ENCODE measurements at regions not wholly inside any gene's neighbourhood (a gene's known extent, or its start where the extent isn't known, plus 50 kb on each side); places are given as distances from the start of the nearest gene placed in this dataset.
"Not testable (repeated sequence)": the region's sequence is repeated elsewhere in the genome, so short reads cannot be mapped to it uniquely, and the experiment has no call there.

DNA sequence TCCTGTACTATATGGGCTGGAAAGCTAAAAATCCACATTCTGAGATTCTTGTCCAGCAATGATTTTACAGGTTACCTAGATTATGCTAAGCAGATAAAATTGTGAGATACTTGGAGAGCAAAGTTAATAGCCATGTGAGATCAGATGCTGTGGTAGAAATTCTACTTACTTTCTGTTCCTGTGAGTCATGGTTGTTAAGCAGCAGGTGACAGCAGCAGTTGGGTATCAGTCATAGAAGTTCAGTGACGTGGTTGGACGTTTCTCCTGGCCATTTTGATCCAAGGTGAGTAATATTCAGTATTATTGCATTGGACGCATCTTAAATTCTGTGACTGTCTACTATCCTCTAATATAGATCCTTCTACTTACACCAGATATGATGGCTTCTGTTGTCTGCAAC is 524.5 kb downstream of the TMEM38B start:
- H3K4me3 ChIP-seq (replicated peaks; ENCODE audit: low read depth, low read length), result no peak overlapping the region
- no peak for DNase-seq (ENCODE audit: low read depth)
- no peak for TF ChIP-seq CTCF (IDR thresholded peaks at IDR 0.05; ENCODE audit: low read length, missing control alignments)

GRCh38 chr9:106220415-106220814 is 526.1 kb downstream of the TMEM38B start:
- H3K4me3 ChIP-seq (replicated peaks; ENCODE audit: low read depth, low read length), result no peak overlapping the region
- no peak for TF ChIP-seq CTCF (IDR thresholded peaks at IDR 0.05; ENCODE audit: low read length, missing control alignments)
- no peak for DNase-seq (ENCODE audit: low read depth)

DNA sequence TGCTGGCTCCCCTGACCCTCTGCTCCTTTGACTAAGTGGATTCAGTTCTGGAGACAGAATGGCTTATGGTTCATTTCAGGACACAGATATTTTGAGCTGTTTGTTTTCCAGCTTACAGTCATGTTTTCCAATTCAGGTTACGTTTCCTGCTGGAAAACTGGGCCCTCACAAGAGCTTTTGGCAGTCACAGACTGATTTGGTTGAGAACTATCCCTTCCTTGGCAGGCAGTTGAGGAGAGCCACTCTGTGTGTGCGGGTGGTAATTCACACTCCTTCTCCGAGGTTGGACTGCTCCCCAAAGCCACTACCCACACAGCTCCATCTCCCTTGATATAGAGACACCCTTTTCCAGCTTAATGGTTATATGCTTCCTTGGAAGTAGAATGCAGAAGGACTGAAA is 534.5 kb downstream of the TMEM38B start:
- H3K4me3 ChIP-seq (replicated peaks; ENCODE audit: low read depth, low read length), result no peak overlapping the region
- no peak for DNase-seq (ENCODE audit: low read depth)
- no peak for TF ChIP-seq CTCF (IDR thresholded peaks at IDR 0.05; ENCODE audit: low read length, missing control alignments)

DNA sequence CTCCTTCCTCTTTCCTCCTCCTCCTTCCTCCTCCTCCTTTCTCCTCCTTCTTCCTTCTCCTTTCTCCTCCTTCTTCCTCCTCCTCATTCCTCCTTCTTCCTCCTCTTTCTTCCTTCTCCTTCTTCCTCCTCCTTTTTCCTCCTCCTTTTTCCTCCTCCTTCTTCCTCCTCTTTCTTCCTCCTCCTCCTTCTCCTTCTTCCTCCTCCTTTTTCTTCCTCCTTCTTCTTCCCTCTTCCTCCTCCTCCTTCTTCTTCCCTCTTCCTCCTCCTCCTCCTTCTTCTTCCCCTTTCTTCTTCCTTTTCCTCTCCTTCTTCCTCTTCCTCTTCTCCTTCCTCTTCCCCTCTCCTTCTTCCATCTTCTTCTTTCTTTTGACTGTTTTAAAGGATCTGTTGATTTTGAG is 538.8 kb downstream of the TMEM38B start:
- no peak for TF ChIP-seq CTCF (IDR thresholded peaks at IDR 0.05; ENCODE audit: low read length, missing control alignments)
- DNase-seq (ENCODE audit: low read depth), result no peak
- no peak overlapping the region for H3K4me3 ChIP-seq (replicated peaks; ENCODE audit: low read depth, low read length)

DNA sequence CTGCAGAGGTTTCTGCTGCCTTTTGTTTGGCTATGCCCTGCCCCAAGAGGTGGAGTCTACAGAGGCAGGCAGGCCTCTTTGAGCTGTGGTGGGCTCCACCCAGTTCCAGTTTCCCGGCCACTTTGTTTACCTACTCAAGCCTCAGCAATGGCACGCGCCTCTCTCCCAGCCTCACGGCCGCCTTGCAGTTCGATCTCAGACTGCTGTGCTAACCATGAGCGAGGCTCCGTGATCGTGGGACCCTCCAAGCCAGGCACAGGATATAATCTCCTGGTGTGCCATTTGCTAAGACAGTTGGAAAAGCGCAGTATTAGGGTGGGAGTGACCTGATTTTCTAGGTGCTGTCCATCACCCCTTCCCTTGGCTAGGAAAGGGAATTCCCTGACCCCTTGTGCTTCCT is 566.6 kb downstream of the TMEM38B start:
- not testable (repeated sequence) for H3K4me3 ChIP-seq (replicated peaks; ENCODE audit: low read depth, low read length); DNase-seq (ENCODE audit: low read depth)

DNA sequence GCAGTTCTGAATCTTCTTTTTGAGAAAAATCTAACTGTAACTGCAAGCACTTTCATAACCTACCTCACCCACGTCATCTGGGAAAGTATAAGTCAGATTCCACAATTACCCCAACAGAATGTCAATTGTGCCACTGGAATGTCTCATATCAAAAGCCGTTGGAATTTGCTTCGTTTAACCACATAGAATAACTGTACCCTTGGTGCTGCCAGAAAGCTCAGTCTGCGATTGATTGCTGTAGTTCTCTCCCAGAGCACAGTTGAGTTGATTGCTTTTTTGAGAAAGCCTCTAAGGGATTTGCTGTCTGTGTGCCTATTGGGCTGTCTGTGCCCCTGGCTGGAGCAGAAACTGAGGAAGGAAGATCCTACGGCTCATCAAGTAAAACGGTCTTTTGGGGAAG is 583.6 kb downstream of the TMEM38B start:
- no peak for TF ChIP-seq CTCF (IDR thresholded peaks at IDR 0.05; ENCODE audit: low read length, missing control alignments)
- H3K4me3 ChIP-seq (replicated peaks; ENCODE audit: low read depth, low read length), result no peak overlapping the region
- peak; percentile 3 for DNase-seq (ENCODE audit: low read depth)

DNA sequence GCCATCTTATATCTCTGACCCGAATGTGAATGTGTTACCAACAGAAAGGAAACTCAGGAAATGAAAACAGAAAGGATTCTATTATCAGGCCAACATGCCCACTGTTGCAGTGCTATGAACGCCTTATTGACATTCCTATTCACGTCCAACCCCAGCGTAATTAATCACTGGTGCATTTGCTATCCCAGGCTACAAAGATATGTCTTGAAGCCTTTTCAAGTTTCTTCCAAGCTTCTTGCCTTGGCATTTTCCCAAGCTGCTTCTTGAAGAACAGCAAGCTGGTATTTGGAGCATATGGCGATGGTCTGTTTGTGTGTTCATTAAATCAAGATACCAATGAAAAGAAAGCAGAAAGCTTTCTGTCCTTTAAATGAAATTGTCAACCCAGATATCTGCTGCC is 579.2 kb upstream of the ZNF462 start:
- no peak for DNase-seq (ENCODE audit: low read depth)
- TF ChIP-seq CTCF (IDR thresholded peaks at IDR 0.05; ENCODE audit: low read length, missing control alignments), result no peak
- H3K4me3 ChIP-seq (replicated peaks; ENCODE audit: low read depth, low read length), result no peak overlapping the region

DNA sequence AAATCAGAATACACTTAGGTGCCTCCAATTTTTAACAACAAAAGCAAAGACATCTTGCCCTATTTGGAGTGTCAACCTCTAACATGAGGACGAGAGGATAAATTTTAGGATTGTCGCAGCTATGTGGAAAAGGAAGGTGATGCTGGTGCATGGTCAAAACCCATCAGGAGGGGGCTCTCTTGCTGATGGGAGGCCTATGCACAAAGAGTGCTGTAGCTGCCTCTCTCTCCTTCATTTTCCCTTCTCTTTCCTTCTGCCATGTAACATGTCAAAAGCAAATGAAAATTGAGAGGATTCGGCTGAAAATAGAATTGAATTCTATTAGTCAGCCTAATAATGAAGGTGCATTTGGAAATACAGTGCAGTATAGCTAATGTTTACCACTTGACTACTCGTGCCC is 578.7 kb upstream of the ZNF462 start:
- H3K4me3 ChIP-seq (replicated peaks; ENCODE audit: low read depth, low read length), result no peak overlapping the region
- DNase-seq (ENCODE audit: low read depth), result no peak
- peak; percentile 0 for TF ChIP-seq CTCF (IDR thresholded peaks at IDR 0.05; ENCODE audit: low read length, missing control alignments)

All from fibroblast of pulmonary artery (primary cell).